ENCODE measurements at regions not wholly inside any gene's neighbourhood (a gene's known extent, or its start where the extent isn't known, plus 50 kb on each side); places are given as distances from the start of the nearest gene placed in this dataset.

GRCh38 chr6:40268166-40268565 is 319.0 kb downstream of the LRFN2 start:
- TF ChIP-seq GATA2 (IDR thresholded peaks at IDR 0.05; ENCODE audit: low read depth, low read length) (no peak), GATA3 (IDR thresholded peaks at IDR 0.05; ENCODE audit: low read depth, low read length) (no peak)

DNA sequence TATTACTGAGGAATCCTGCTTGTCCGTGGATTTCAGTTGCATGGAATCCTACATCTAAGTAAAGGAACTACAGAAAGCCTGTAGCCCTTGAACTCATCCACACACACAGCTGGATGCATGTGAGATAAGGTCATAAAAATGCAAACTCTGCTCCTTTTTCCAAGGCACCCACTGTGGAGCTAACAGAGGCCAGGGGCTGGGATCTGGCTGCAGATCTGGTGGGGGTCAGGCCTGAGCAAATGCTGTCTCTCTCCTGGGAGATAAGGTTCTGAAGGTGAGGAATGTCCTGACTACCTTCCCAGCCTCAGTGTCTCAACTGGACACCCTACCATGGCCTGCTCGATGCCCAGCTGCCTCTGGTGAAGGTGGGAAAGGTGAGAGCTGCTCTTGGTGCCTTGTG is 321.5 kb downstream of the LRFN2 start:
- TF ChIP-seq GATA3 (IDR thresholded peaks at IDR 0.05; ENCODE audit: low read depth, low read length) (no peak), GATA2 (IDR thresholded peaks at IDR 0.05; ENCODE audit: low read depth, low read length) (no peak)

- TF ChIP-seq GATA3 (IDR thresholded peaks at IDR 0.05; ENCODE audit: low read depth, low read length) (no peak), GATA2 (IDR thresholded peaks at IDR 0.05; ENCODE audit: low read depth, low read length) (no peak)
These were observed 323.2 kb downstream of the LRFN2 start for GRCh38 chr6:40263970-40264369.

- TF ChIP-seq GATA2 (IDR thresholded peaks at IDR 0.05; ENCODE audit: low read depth, low read length) (no peak), GATA3 (IDR thresholded peaks at IDR 0.05; ENCODE audit: low read depth, low read length) (no peak)
These were observed 324.8 kb downstream of the LRFN2 start for GRCh38 chr6:40262363-40262762.

DNA sequence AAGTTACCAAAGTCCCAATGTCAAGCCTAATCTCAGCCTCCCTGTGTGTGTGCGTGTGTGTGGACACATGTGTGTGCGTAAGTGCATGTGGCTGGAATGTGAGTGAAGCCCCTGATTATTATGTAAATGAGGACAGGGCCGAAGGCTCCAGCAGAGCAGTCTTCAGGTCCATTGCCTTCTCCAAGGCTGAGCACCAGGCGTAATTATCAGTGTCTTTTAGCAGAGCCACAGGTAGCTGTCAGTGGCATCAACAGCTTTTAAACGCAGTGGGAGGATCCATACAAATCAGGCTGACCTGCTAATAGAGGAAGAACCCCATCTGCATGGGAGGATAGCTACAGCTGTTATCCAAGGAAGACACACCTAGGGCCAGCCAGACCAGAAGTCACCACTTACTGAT is 324.3 kb upstream of the MOCS1 start:
- TF ChIP-seq GATA2 (IDR thresholded peaks at IDR 0.05; ENCODE audit: low read depth, low read length) (no peak), GATA3 (IDR thresholded peaks at IDR 0.05; ENCODE audit: low read depth, low read length) (no peak)

GRCh38 chr6:40256831-40257230 is 322.6 kb upstream of the MOCS1 start:
- TF ChIP-seq GATA3 (IDR thresholded peaks at IDR 0.05; ENCODE audit: low read depth, low read length), result no peak
- no peak for TF ChIP-seq GATA2 (IDR thresholded peaks at IDR 0.05; ENCODE audit: low read depth, low read length)

GRCh38 chr6:40256224-40256623 is 322.0 kb upstream of the MOCS1 start:
- TF ChIP-seq GATA2 (IDR thresholded peaks at IDR 0.05; ENCODE audit: low read depth, low read length), result no peak
- no peak for TF ChIP-seq GATA3 (IDR thresholded peaks at IDR 0.05; ENCODE audit: low read depth, low read length)

DNA sequence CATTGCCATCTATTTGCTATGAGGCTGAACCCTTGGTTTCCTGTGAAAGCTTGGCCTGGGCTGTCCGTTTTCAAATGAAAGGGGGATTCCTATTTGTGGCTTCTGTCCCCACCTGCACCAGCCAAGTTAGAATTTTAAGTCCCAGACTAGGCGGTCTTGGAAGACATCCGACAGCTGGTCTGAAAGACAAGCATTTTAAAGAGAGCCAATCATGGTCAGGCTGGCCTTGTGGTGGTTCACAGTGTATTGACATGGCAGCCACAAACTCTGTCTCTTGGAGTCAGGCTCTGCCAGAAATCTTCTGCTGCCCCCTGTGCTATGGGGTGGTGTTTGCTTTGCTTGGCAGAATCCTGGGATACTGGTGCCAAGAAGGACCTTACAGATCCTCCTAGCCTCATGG is 319.2 kb upstream of the MOCS1 start:
- TF ChIP-seq GATA2 (IDR thresholded peaks at IDR 0.05; ENCODE audit: low read depth, low read length) (no peak), GATA3 (IDR thresholded peaks at IDR 0.05; ENCODE audit: low read depth, low read length) (no peak)

- TF ChIP-seq GATA2 (IDR thresholded peaks at IDR 0.05; ENCODE audit: low read depth, low read length) (no peak), GATA3 (IDR thresholded peaks at IDR 0.05; ENCODE audit: low read depth, low read length) (no peak)
These were observed 318.4 kb upstream of the MOCS1 start for GRCh38 chr6:40252531-40253258.

GRCh38 chr6:40251637-40252300 is 317.5 kb upstream of the MOCS1 start:
- TF ChIP-seq GATA3 (IDR thresholded peaks at IDR 0.05; ENCODE audit: low read depth, low read length) (no peak), GATA2 (IDR thresholded peaks at IDR 0.05; ENCODE audit: low read depth, low read length) (no peak)

- TF ChIP-seq GATA3 (IDR thresholded peaks at IDR 0.05; ENCODE audit: low read depth, low read length) (no peak), GATA2 (IDR thresholded peaks at IDR 0.05; ENCODE audit: low read depth, low read length) (no peak)
These were observed 315.7 kb upstream of the MOCS1 start for GRCh38 chr6:40249935-40250334.

- no peak for TF ChIP-seq GATA3 (IDR thresholded peaks at IDR 0.05; ENCODE audit: low read depth, low read length)
- no peak for TF ChIP-seq GATA2 (IDR thresholded peaks at IDR 0.05; ENCODE audit: low read depth, low read length)
These were observed 313.4 kb upstream of the MOCS1 start for GRCh38 chr6:40247516-40248115.

DNA sequence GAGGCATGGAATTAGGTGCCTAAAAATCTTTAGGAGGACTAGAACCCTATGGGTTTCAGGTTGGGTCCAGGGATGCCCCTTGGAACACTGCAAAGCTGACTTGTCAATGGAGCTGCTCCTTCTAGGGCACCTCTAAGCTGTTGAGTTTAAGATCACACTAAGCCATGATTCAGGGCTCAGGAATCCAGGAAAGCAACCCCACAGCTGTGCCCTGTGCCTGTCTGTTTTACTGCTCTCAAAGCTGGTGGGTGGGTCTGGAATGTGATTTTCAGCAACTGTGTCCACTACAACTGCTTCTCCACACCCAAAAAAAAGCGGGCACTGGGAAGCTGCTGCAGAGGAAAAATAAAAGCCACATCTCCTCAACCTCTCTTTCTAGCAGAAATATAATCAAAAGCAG is 310.4 kb upstream of the MOCS1 start:
- TF ChIP-seq GATA2 (IDR thresholded peaks at IDR 0.05; ENCODE audit: low read depth, low read length) (no peak), GATA3 (IDR thresholded peaks at IDR 0.05; ENCODE audit: low read depth, low read length) (no peak)

GRCh38 chr6:40232698-40233097 is 298.4 kb upstream of the MOCS1 start:
- no peak for TF ChIP-seq GATA3 (IDR thresholded peaks at IDR 0.05; ENCODE audit: low read depth, low read length)
- no peak for TF ChIP-seq GATA2 (IDR thresholded peaks at IDR 0.05; ENCODE audit: low read depth, low read length)

DNA sequence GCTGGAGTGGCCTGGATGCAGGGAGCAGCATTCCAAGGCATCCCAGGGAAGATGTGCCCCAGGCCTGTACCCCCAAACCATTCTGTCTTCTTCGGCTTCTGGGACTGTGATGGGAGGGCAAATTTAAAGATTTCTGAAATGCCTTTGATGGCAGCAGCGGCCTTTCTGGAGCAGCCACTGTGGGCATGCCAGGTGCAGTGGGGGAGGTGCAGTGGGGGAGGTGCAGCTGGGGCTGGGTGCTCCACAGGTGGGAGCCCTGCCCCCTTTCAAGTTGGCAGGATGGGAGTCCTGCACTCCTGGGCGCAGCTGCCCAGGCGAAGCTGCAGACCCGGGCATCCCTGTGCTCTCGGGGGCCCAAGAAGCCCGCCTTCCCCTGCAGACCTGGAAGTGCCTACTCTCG is 293.5 kb upstream of the MOCS1 start:
- TF ChIP-seq GATA3 (IDR thresholded peaks at IDR 0.05; ENCODE audit: low read depth, low read length), result no peak
- no peak for TF ChIP-seq GATA2 (IDR thresholded peaks at IDR 0.05; ENCODE audit: low read depth, low read length)

Measured in SH-SY5Y (cell line).